NT2/D1 (cell line): ENCODE measurements at regions not wholly inside any gene's neighbourhood (a gene's known extent, or its start where the extent isn't known, plus 50 kb on each side); places are given as distances from the start of the nearest gene placed in this dataset.

Experiments
- DNase-seq: peaks from one replicate; pipeline ENCODE4 v3.0.0-alpha.2; 2011; ENCODE audit warnings: low read depth, low spot score
- H3K27me3 ChIP-seq: 2 replicates; pipeline ENCODE4 v1.6.0; 2011; ENCODE audit warnings: mild to moderate bottlenecking; ENCODE audit not compliant: insufficient read length, insufficient read depth
- H3K36me3 ChIP-seq: 2 replicates; pipeline ENCODE4 v1.6.1; 2011; ENCODE audit warnings: mild to moderate bottlenecking, low read length, mixed read lengths; ENCODE audit not compliant: insufficient read depth, insufficient read length
- H3K4me1 ChIP-seq: 2 replicates; pipeline ENCODE4 v1.5.1; 2011; ENCODE audit not compliant: insufficient read depth, insufficient read length
- H3K4me3 ChIP-seq: 2 replicates; pipeline ENCODE4 v1.5.1; 2011; ENCODE audit warnings: low read depth; ENCODE audit not compliant: insufficient read length
- H3K9ac ChIP-seq: 2 replicates; pipeline ENCODE4 v1.6.0; 2011; ENCODE audit warnings: low read depth; ENCODE audit not compliant: insufficient read length
- H3K9me3 ChIP-seq: 2 replicates; pipeline ENCODE4 v1.5.1; 2011; ENCODE audit warnings: mild to moderate bottlenecking, low read length; ENCODE audit not compliant: insufficient read depth
- SUZ12 ChIP-seq: IDR thresholded peaks from 2 replicates; pipeline ENCODE4 v1.6.1; 2011; ENCODE audit not compliant: insufficient read length, insufficient read depth; ENCODE audit errors: extremely low read depth
- YY1 ChIP-seq: IDR thresholded peaks from 2 replicates; pipeline ENCODE4 v1.6.1; 2011; ENCODE audit not compliant: insufficient read length, insufficient read depth
- ZNF274 ChIP-seq: IDR thresholded peaks from 2 replicates; pipeline ENCODE4 v1.6.1; 2011; ENCODE audit warnings: mild to moderate bottlenecking, low read depth, low read length

- no peaks in the 10 kb centered on the region for H3K36me3 ChIP-seq
- DNase-seq = no peak
- H3K4me1 ChIP-seq = no peaks in the 10 kb centered on the region
- H3K27me3 ChIP-seq = no peaks in the 10 kb centered on the region
- TF ChIP-seq SUZ12 (no peak), YY1 (no peak), ZNF274 (no peak)
- no peak overlapping the region for H3K9ac ChIP-seq
- H3K9me3 ChIP-seq = no peaks in the 10 kb centered on the region
- H3K4me3 ChIP-seq = no peak overlapping the region
Measured at GRCh38 chr10:61067671-61068336, 123.8 kb upstream of the RHOBTB1 start.

GRCh38 chr10:61066661-61067344, 122.8 kb upstream of the RHOBTB1 start:
- H3K4me1 ChIP-seq = no peaks in the 10 kb centered on the region
- no peak overlapping the region for H3K9ac ChIP-seq
- TF ChIP-seq ZNF274 = no peak
- no peak for TF ChIP-seq SUZ12
- TF ChIP-seq YY1 = no peak
- no peak overlapping the region for H3K4me3 ChIP-seq
- no peak for DNase-seq
- no peaks in the 10 kb centered on the region for H3K36me3 ChIP-seq
- no peaks in the 10 kb centered on the region for H3K9me3 ChIP-seq
- H3K27me3 ChIP-seq = no peaks in the 10 kb centered on the region

- H3K27me3 ChIP-seq = no peaks in the 10 kb centered on the region
- H3K4me1 ChIP-seq = no peaks in the 10 kb centered on the region
- H3K36me3 ChIP-seq = no peaks in the 10 kb centered on the region
- TF ChIP-seq SUZ12 (no peak), YY1 (no peak), ZNF274 (no peak)
- no peak overlapping the region for H3K4me3 ChIP-seq
- DNase-seq = no peak
- H3K9me3 ChIP-seq = no peaks in the 10 kb centered on the region
- no peak overlapping the region for H3K9ac ChIP-seq
Measured at GRCh38 chr10:61065051-61065450, 121.1 kb upstream of the RHOBTB1 start.

GRCh38 chr10:61064356-61064755, 120.4 kb upstream of the RHOBTB1 start:
- no peaks in the 10 kb centered on the region for H3K9me3 ChIP-seq
- no peak for TF ChIP-seq SUZ12
- TF ChIP-seq YY1 = no peak
- no peak for TF ChIP-seq ZNF274
- no peak overlapping the region for H3K9ac ChIP-seq
- DNase-seq = no peak
- no peak overlapping the region for H3K4me3 ChIP-seq
- no peaks in the 10 kb centered on the region for H3K27me3 ChIP-seq
- no peaks in the 10 kb centered on the region for H3K36me3 ChIP-seq
- no peaks in the 10 kb centered on the region for H3K4me1 ChIP-seq

- Histone ChIP-seq H3K4me1 (no peaks in the 10 kb centered on the region), H3K27me3 (no peaks in the 10 kb centered on the region), H3K36me3 (no peaks in the 10 kb centered on the region), H3K9me3 (no peaks in the 10 kb centered on the region), H3K9ac (no peak overlapping the region), H3K4me3 (no peak overlapping the region)
- DNase-seq = no peak
- TF ChIP-seq SUZ12 (no peak), YY1 (no peak), ZNF274 (no peak)
Measured at GRCh38 chr10:61063901-61064300, 119.9 kb upstream of the RHOBTB1 start.

- H3K4me3 ChIP-seq = no peak overlapping the region
- DNase-seq = no peak
- no peak for TF ChIP-seq SUZ12
- TF ChIP-seq ZNF274 = no peak
- TF ChIP-seq YY1 = no peak
- no peak overlapping the region for H3K9ac ChIP-seq
- H3K27me3 ChIP-seq = no peaks in the 10 kb centered on the region
- no peaks in the 10 kb centered on the region for H3K4me1 ChIP-seq
- H3K36me3 ChIP-seq = no peaks in the 10 kb centered on the region
- H3K9me3 ChIP-seq = no peaks in the 10 kb centered on the region
Measured at GRCh38 chr10:61063034-61063433, 119.0 kb upstream of the RHOBTB1 start.

- no peak overlapping the region for H3K4me3 ChIP-seq
- no peaks in the 10 kb centered on the region for H3K4me1 ChIP-seq
- H3K9me3 ChIP-seq = no peaks in the 10 kb centered on the region
- H3K27me3 ChIP-seq = no peaks in the 10 kb centered on the region
- no peaks in the 10 kb centered on the region for H3K36me3 ChIP-seq
- H3K9ac ChIP-seq = no peak overlapping the region
- no peak for DNase-seq
- TF ChIP-seq YY1 (no peak), ZNF274 (no peak), SUZ12 (no peak)
Measured at GRCh38 chr10:61061923-61062504, 118.0 kb upstream of the RHOBTB1 start.
